ENCODE measurements at regions not wholly inside any gene's neighbourhood (a gene's known extent, or its start where the extent isn't known, plus 50 kb on each side); places are given as distances from the start of the nearest gene placed in this dataset.

GRCh38 chr3:187977659-187978058, 176.3 kb upstream of the LPP start:
- no peak for DNase-seq

GRCh38 chr3:187978433-187979011, 175.4 kb upstream of the LPP start:
- peak in 1 of 2 donors; percentile 18 for DNase-seq

- peak; percentile 40 to 77 for DNase-seq
Measured at GRCh38 chr3:187979564-187979963, 174.4 kb upstream of the LPP start.

- DNase-seq, result no peak
Measured at GRCh38 chr3:187980861-187981260, 173.1 kb upstream of the LPP start.

- DNase-seq, result no peak
Measured at GRCh38 chr3:187982142-187982541, 171.8 kb upstream of the LPP start.

GRCh38 chr3:187983484-187984124, 170.4 kb upstream of the LPP start:
- no peak for DNase-seq

- DNase-seq, result no peak
Measured at GRCh38 chr3:187985647-187986046, 168.3 kb upstream of the LPP start.

- peak in 1 of 2 donors; percentile 58 for DNase-seq
Measured at GRCh38 chr3:187986514-187986934, 167.4 kb upstream of the LPP start.

GRCh38 chr3:187987187-187987586, 166.8 kb upstream of the LPP start:
- no peak for DNase-seq

GRCh38 chr3:187987924-187988323, 166.0 kb upstream of the LPP start:
- DNase-seq, result peak; percentile 47 to 53

- DNase-seq, result no peak
Measured at GRCh38 chr3:187989575-187990153, 164.3 kb upstream of the LPP start.

- DNase-seq, result no peak
Measured at GRCh38 chr3:187992609-187993008, 161.3 kb upstream of the LPP start.

GRCh38 chr3:187994221-187995042, 159.5 kb upstream of the LPP start:
- DNase-seq, result peak; percentile 29 to 66

- DNase-seq, result no peak
Measured at GRCh38 chr3:187995043-187995400, 158.9 kb upstream of the LPP start.

- DNase-seq, result no peak
Measured at GRCh38 chr3:187995667-187996066, 158.3 kb upstream of the LPP start.

- DNase-seq, result no peak
Measured at GRCh38 chr3:187996609-187997008, 157.3 kb upstream of the LPP start.

- DNase-seq, result no peak
Measured at GRCh38 chr3:187997490-187997889, 156.5 kb upstream of the LPP start.

GRCh38 chr3:187997946-187998561, 155.9 kb upstream of the LPP start:
- no peak for DNase-seq

- DNase-seq, result no peak
Measured at GRCh38 chr3:187998611-187999010, 155.3 kb upstream of the LPP start.

GRCh38 chr3:187999821-188000220, 154.1 kb upstream of the LPP start:
- peak; percentile 56 to 77 for DNase-seq

- DNase-seq, result peak in 1 of 2 donors; percentile 21
Measured at GRCh38 chr3:188000361-188000861, 153.5 kb upstream of the LPP start.

GRCh38 chr3:188001093-188001492, 152.9 kb upstream of the LPP start:
- DNase-seq, result no peak

- no peak for DNase-seq
Measured at GRCh38 chr3:188001926-188002325, 152.0 kb upstream of the LPP start.
